ENCODE measurements at regions not wholly inside any gene's neighbourhood (a gene's known extent, or its start where the extent isn't known, plus 50 kb on each side); places are given as distances from the start of the nearest gene placed in this dataset.

DNA sequence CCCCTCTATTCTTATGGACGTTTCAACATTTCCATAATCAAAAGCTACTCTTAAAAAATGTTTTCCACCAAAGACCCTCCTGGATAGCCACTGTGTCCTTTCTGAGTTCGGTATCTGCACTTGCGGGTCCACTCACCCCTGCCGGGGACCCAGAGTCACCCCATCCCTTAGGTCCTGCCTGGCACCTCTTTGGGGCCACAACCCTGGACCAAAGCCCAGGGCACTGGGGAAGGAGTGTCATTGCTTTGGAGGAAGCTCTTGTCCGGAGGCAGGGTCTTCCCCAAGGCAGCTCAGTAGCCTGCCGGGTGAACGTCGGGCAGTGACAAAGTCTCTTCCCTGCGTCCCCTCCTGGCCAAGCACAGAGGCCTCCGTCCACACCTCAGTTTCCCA is 129.6 kb downstream of the RFLNA start:
- no peak overlapping the region for H3K9ac ChIP-seq (ENCODE audit: low read length)
- no peaks in the 10 kb centered on the region for H3K9me3 ChIP-seq (ENCODE audit: insufficient read depth, low read length)
- H3K4me3 ChIP-seq (ENCODE audit: insufficient read depth, low read length, poor library complexity, severe bottlenecking) = no peak overlapping the region
- no peak overlapping the region for H3K4me2 ChIP-seq (ENCODE audit: low read depth, low read length, poor library complexity, severe bottlenecking)
- H3K36me3 ChIP-seq (ENCODE audit: low read length) = 0 out of 2 replicates have a peak, but pooled peaks cover 2% of the 10 kb centered on the region
- no peaks in the 10 kb centered on the region for H3K9me2 ChIP-seq (replicated peaks; ENCODE audit: insufficient read depth, low read length)
- H3K27ac ChIP-seq (ENCODE audit: low read depth, low read length) = no peak overlapping the region
- H3K27me3 ChIP-seq (ENCODE audit: low read length) = no peaks in the 10 kb centered on the region
- no peak overlapping the region for H2AFZ ChIP-seq (ENCODE audit: low read depth, low read length, severe bottlenecking)
- TF ChIP-seq EZH2phosphoT487 (conservative IDR thresholded peaks at IDR 0.05; ENCODE audit: low read length) = no peak
- TF ChIP-seq, protein P1, sequence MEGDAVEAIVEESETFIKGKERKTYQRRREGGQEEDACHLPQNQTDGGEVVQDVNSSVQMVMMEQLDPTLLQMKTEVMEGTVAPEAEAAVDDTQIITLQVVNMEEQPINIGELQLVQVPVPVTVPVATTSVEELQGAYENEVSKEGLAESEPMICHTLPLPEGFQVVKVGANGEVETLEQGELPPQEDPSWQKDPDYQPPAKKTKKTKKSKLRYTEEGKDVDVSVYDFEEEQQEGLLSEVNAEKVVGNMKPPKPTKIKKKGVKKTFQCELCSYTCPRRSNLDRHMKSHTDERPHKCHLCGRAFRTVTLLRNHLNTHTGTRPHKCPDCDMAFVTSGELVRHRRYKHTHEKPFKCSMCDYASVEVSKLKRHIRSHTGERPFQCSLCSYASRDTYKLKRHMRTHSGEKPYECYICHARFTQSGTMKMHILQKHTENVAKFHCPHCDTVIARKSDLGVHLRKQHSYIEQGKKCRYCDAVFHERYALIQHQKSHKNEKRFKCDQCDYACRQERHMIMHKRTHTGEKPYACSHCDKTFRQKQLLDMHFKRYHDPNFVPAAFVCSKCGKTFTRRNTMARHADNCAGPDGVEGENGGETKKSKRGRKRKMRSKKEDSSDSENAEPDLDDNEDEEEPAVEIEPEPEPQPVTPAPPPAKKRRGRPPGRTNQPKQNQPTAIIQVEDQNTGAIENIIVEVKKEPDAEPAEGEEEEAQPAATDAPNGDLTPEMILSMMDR (IDR thresholded peaks at IDR 0.05; ENCODE audit: insufficient read depth, low read length, poor library complexity, severe bottlenecking) = no peak
- H4K20me1 ChIP-seq (ENCODE audit: low read depth, low read length) = no peaks in the 10 kb centered on the region
- no peaks in the 10 kb centered on the region for H3K79me2 ChIP-seq (ENCODE audit: insufficient read depth, low read length)
- no peaks in the 10 kb centered on the region for H3F3A ChIP-seq (ENCODE audit: insufficient read depth)

DNA sequence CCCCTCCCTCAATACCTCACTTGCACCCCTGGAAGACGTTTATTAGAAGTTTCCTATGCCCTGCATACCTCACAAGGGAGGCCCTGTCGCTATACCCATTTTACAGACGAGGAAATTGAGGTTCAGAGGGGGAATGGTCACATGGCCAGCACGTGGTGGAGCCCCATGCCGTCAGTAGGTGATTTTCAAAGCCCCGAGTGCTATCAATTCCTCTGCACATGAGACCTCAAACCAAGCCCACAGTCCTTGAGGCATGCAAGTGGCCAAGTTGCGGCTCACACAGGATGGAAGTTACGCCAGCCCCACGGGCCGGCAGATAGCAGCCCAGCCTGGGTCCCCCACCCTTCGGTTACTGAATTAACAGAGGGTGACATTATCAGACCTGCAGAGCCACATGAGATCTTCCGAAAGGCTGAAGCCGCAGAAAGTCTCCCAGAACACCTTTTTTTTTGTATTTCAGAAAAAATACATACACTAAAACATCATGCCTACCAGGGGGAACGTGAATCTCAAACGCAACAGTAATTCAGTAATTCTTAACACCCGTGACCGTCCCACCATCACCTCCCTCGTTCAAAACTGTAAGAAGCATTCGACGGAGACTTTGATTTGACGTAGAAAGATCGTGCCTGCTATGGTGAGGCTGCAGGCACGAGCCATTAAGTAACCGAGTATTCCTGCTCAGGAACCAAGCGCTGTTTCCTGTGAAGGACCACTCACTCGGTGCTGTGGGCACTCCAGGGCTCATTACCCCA is 129.0 kb downstream of the RFLNA start:
- H3K9ac ChIP-seq (ENCODE audit: low read length) = no peak overlapping the region
- no peaks in the 10 kb centered on the region for H3F3A ChIP-seq (ENCODE audit: insufficient read depth)
- H4K20me1 ChIP-seq (ENCODE audit: low read depth, low read length) = no peaks in the 10 kb centered on the region
- H3K4me3 ChIP-seq (ENCODE audit: insufficient read depth, low read length, poor library complexity, severe bottlenecking) = no peak overlapping the region
- H3K36me3 ChIP-seq (ENCODE audit: low read length) = 0 out of 2 replicates have a peak, but pooled peaks cover 2% of the 10 kb centered on the region
- TF ChIP-seq, protein P1 (IDR thresholded peaks at IDR 0.05; ENCODE audit: insufficient read depth, low read length, poor library complexity, severe bottlenecking) = no peak
- TF ChIP-seq EZH2phosphoT487 (conservative IDR thresholded peaks at IDR 0.05; ENCODE audit: low read length) = no peak
- no peak overlapping the region for H3K27ac ChIP-seq (ENCODE audit: low read depth, low read length)
- no peaks in the 10 kb centered on the region for H3K9me3 ChIP-seq (ENCODE audit: insufficient read depth, low read length)
- no peaks in the 10 kb centered on the region for H3K79me2 ChIP-seq (ENCODE audit: insufficient read depth, low read length)
- no peaks in the 10 kb centered on the region for H3K27me3 ChIP-seq (ENCODE audit: low read length)
- H2AFZ ChIP-seq (ENCODE audit: low read depth, low read length, severe bottlenecking) = no peak overlapping the region
- H3K4me2 ChIP-seq (ENCODE audit: low read depth, low read length, poor library complexity, severe bottlenecking) = no peak overlapping the region
- no peaks in the 10 kb centered on the region for H3K9me2 ChIP-seq (replicated peaks; ENCODE audit: insufficient read depth, low read length)

DNA sequence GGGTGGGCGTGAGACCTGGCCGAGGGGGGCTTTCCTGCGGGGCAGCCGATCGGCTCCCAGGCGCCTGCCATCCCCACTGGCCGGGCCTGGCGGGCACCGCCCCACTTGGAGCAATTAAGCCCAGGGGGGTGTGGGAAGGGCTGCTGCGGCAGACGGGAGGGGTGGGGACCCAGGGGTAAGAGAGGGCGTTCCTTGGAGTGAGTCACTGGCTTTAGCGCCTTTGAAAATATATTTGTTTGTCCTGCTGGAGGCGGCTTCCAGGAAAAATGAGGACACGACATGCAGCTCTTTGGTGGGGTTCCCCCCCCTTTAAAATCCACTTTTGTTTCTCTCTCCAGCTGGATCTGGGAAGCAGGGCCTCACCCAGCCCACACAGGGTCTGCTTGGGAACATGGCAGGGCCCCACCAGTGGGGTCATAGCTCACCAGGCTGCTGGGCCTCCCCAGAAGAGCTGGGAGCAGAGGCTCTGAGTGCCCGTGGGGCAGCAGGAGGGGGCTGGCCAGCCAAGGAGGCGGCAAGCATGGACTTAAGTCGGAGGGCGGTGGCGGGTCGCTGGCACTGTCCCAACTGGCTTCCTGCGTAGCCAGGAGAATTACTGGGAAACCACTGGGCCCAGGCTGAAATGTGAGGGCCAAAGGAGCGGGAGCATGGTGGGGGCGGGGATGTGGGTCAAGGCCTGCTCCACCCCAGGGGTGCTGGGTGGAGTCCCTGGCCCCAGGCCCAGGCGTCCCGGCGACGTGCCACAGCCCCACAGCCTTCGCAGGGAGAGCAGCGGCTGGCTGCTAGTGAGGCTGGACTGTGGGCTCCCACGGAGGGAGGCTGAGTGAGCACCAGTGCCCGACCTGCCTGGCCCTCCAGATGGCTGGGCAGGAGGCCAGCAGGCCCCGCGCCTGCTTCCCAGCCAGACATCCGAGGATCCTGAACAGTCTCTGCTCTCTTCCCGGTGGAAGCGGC is 128.0 kb downstream of the RFLNA start:
- H3K9me2 ChIP-seq (replicated peaks; ENCODE audit: insufficient read depth, low read length) = no peaks in the 10 kb centered on the region
- no peaks in the 10 kb centered on the region for H3F3A ChIP-seq (ENCODE audit: insufficient read depth)
- no peaks in the 10 kb centered on the region for H3K27me3 ChIP-seq (ENCODE audit: low read length)
- no peak overlapping the region for H3K4me3 ChIP-seq (ENCODE audit: insufficient read depth, low read length, poor library complexity, severe bottlenecking)
- H4K20me1 ChIP-seq (ENCODE audit: low read depth, low read length) = no peaks in the 10 kb centered on the region
- no peaks in the 10 kb centered on the region for H3K79me2 ChIP-seq (ENCODE audit: insufficient read depth, low read length)
- H3K27ac ChIP-seq (ENCODE audit: low read depth, low read length) = no peak overlapping the region
- H3K36me3 ChIP-seq (ENCODE audit: low read length) = 0 out of 2 replicates have a peak, but pooled peaks cover 2% of the 10 kb centered on the region
- no peak overlapping the region for H3K4me2 ChIP-seq (ENCODE audit: low read depth, low read length, poor library complexity, severe bottlenecking)
- H3K9ac ChIP-seq (ENCODE audit: low read length) = no peak overlapping the region
- no peaks in the 10 kb centered on the region for H3K9me3 ChIP-seq (ENCODE audit: insufficient read depth, low read length)
- no peak for TF ChIP-seq EZH2phosphoT487 (conservative IDR thresholded peaks at IDR 0.05; ENCODE audit: low read length)
- TF ChIP-seq, protein P1 (IDR thresholded peaks at IDR 0.05; ENCODE audit: insufficient read depth, low read length, poor library complexity, severe bottlenecking) = no peak
- H2AFZ ChIP-seq (ENCODE audit: low read depth, low read length, severe bottlenecking) = no peak overlapping the region

All from SU-DHL-6 (cell line).